ENCODE measurements at regions not wholly inside any gene's neighbourhood (a gene's known extent, or its start where the extent isn't known, plus 50 kb on each side); places are given as distances from the start of the nearest gene placed in this dataset.

DNA sequence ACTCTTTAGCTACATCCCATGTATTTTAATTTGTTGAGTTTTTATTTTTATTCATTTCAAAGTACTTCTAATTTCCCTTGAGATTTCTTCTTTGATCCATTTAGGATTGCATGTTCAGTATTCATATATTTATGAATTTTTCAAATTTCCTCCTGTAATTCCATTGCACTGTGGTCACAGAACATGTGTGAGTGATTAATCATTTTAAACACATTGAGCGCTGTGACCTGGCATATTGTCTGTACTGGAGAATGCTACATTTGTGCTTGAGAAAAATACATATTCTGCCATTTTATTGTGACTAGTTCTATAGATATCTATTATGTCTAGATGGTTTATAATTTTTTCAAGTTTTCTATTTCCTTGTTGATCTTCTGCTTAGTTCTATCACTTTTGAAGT is 353.7 kb downstream of the RAD51AP2 start (continued):
- no peak for TF ChIP-seq EZH2phosphoT487 (IDR thresholded peaks at IDR 0.05; ENCODE audit: borderline replicate concordance, low read depth)
- TF ChIP-seq ELF1 (IDR thresholded peaks at IDR 0.05) = no peak
- TF ChIP-seq FOXJ3 (CRISPR knock-in tag; IDR thresholded peaks at IDR 0.05) = no peak
- TF ChIP-seq CHD2 (IDR thresholded peaks at IDR 0.05; ENCODE audit: low read length, partially characterized antibody) = no peak
- no peak for TF ChIP-seq YY1 (IDR thresholded peaks at IDR 0.05; ENCODE audit: low read depth)
- no peak for TF ChIP-seq JUND (IDR thresholded peaks at IDR 0.05)
- no peak for TF ChIP-seq FOXM1 (IDR thresholded peaks at IDR 0.05; ENCODE audit: low read depth)
- TF ChIP-seq RCOR1 (IDR thresholded peaks at IDR 0.05; ENCODE audit: low read length) = no peak
- TF ChIP-seq, protein P1, sequence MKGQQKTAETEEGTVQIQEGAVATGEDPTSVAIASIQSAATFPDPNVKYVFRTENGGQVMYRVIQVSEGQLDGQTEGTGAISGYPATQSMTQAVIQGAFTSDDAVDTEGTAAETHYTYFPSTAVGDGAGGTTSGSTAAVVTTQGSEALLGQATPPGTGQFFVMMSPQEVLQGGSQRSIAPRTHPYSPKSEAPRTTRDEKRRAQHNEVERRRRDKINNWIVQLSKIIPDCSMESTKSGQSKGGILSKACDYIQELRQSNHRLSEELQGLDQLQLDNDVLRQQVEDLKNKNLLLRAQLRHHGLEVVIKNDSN (IDR thresholded peaks at IDR 0.05; ENCODE audit: borderline replicate concordance, low read depth) = no peak
- no peak for TF ChIP-seq RAD21 (IDR thresholded peaks at IDR 0.05; ENCODE audit: low read length)

DNA sequence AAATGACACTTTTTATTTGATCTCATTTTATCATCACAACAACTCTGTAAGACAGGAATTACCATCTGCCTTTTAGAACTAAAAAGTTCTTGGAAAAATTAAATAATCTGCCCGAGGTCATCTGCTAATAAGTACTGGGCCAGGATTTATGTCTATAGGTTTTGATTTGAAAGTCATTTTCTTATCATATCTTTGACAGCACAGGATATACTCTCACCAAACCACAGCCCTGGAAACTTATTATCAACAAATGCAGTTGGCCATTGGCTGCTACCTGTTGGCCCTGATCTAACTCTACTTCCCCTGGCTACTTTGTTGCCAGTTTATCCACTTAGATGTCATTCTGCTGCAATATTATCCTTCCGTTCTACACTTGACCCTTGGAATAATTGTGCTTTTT is 354.6 kb downstream of the RAD51AP2 start:
- Histone ChIP-seq H3K4me3 (ENCODE audit: low read depth in 2 of 2, low read length in 1 of 2) (no peak overlapping the region), H3K9ac (no peak overlapping the region), H3F3A (replicated peaks; ENCODE audit: insufficient read depth) (no peaks in the 10 kb centered on the region), H3K4me2 (no peak overlapping the region), H3K27me3 (ENCODE audit: insufficient read depth) (no peaks in the 10 kb centered on the region), H3K9me2 (no peaks in the 10 kb centered on the region), H3K79me2 (ENCODE audit: insufficient read depth) (no peaks in the 10 kb centered on the region), H4K20me1 (ENCODE audit: insufficient read depth) (no peaks in the 10 kb centered on the region), H3K9me3 (no peaks in the 10 kb centered on the region), H3K36me3 (replicated peaks in 1 of 2; ENCODE audit: control insufficient read depth in 1 of 2, insufficient read depth in 2 of 2, low read length in 1 of 2) (no peaks in the 10 kb centered on the region), H2AFZ (ENCODE audit: low read depth) (no peak overlapping the region), H3K4me1 (ENCODE audit: control insufficient read depth in 1 of 2, insufficient read depth in 2 of 2, low read depth in 1 of 2, low read length in 1 of 2) (peaks cover 0 to 2% of the 10 kb centered on the region in 2 experiments; a peak in 1 of 4 replicates), H3K27ac (ENCODE audit: low read depth in 2 of 2, low read length in 1 of 2) (no peak overlapping the region)
- no peak for TF ChIP-seq YY1 (IDR thresholded peaks at IDR 0.05; ENCODE audit: low read depth)
- TF ChIP-seq, protein P2, sequence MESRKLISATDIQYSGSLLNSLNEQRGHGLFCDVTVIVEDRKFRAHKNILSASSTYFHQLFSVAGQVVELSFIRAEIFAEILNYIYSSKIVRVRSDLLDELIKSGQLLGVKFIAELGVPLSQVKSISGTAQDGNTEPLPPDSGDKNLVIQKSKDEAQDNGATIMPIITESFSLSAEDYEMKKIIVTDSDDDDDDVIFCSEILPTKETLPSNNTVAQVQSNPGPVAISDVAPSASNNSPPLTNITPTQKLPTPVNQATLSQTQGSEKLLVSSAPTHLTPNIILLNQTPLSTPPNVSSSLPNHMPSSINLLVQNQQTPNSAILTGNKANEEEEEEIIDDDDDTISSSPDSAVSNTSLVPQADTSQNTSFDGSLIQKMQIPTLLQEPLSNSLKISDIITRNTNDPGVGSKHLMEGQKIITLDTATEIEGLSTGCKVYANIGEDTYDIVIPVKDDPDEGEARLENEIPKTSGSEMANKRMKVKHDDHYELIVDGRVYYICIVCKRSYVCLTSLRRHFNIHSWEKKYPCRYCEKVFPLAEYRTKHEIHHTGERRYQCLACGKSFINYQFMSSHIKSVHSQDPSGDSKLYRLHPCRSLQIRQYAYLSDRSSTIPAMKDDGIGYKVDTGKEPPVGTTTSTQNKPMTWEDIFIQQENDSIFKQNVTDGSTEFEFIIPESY (IDR thresholded peaks at IDR 0.05; ENCODE audit: borderline replicate concordance, low read depth) = no peak
- TF ChIP-seq GATA2 (CRISPR knock-in tag; IDR thresholded peaks at IDR 0.05) = no peak
- no peak for TF ChIP-seq TAF1 (IDR thresholded peaks at IDR 0.05; ENCODE audit: borderline replicate concordance, low read depth, low read length)
- no peak for TF ChIP-seq MXI1 (IDR thresholded peaks at IDR 0.05; ENCODE audit: low read depth, low read length)
- TF ChIP-seq, protein P1 (IDR thresholded peaks at IDR 0.05; ENCODE audit: borderline replicate concordance, low read depth) = no peak
- TF ChIP-seq EZH2phosphoT487 (IDR thresholded peaks at IDR 0.05; ENCODE audit: borderline replicate concordance, low read depth) = no peak
- TF ChIP-seq, protein P3, sequence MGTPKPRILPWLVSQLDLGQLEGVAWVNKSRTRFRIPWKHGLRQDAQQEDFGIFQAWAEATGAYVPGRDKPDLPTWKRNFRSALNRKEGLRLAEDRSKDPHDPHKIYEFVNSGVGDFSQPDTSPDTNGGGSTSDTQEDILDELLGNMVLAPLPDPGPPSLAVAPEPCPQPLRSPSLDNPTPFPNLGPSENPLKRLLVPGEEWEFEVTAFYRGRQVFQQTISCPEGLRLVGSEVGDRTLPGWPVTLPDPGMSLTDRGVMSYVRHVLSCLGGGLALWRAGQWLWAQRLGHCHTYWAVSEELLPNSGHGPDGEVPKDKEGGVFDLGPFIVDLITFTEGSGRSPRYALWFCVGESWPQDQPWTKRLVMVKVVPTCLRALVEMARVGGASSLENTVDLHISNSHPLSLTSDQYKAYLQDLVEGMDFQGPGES (IDR thresholded peaks at IDR 0.05; ENCODE audit: low read depth, low read length) = no peak
- TF ChIP-seq JUND (IDR thresholded peaks at IDR 0.05) = no peak
- no peak for TF ChIP-seq RAD21 (IDR thresholded peaks at IDR 0.05; ENCODE audit: low read length)
- TF ChIP-seq FOXJ3 (CRISPR knock-in tag; IDR thresholded peaks at IDR 0.05) = no peak
- TF ChIP-seq, protein P4, sequence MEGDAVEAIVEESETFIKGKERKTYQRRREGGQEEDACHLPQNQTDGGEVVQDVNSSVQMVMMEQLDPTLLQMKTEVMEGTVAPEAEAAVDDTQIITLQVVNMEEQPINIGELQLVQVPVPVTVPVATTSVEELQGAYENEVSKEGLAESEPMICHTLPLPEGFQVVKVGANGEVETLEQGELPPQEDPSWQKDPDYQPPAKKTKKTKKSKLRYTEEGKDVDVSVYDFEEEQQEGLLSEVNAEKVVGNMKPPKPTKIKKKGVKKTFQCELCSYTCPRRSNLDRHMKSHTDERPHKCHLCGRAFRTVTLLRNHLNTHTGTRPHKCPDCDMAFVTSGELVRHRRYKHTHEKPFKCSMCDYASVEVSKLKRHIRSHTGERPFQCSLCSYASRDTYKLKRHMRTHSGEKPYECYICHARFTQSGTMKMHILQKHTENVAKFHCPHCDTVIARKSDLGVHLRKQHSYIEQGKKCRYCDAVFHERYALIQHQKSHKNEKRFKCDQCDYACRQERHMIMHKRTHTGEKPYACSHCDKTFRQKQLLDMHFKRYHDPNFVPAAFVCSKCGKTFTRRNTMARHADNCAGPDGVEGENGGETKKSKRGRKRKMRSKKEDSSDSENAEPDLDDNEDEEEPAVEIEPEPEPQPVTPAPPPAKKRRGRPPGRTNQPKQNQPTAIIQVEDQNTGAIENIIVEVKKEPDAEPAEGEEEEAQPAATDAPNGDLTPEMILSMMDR (IDR thresholded peaks at IDR 0.05) = no peak
- TF ChIP-seq EP300 (IDR thresholded peaks at IDR 0.05; ENCODE audit: borderline replicate concordance in 1 of 2, low read depth in 1 of 2, low read length in 1 of 2) = no peak
- CTCF ChIA-PET = interaction anchor here (1.4 to 5.9 kb wide), 2 partner anchors 8 to 13 kb away, joined by 3 to 34 read pairs; no protein-coding TSS in a partner anchor
- POLR2A ChIA-PET = no interaction called here
- DNase-seq = no peak
- 40% methylated on average over 2 of the region's 2 CpGs for WGBS (ENCODE audit: low lambda C conversion rate)
